SU-DHL-6 (cell line): ENCODE measurements at regions not wholly inside any gene's neighbourhood (a gene's known extent, or its start where the extent isn't known, plus 50 kb on each side); places are given as distances from the start of the nearest gene placed in this dataset.

ENCODE experiments used
- H2AFZ ChIP-seq: fragments of 200-600 bp; sonication (generic); 2 replicates; pipeline ENCODE4 v1.6.1; 2014; ENCODE audit warnings: low read depth, mild to moderate bottlenecking, moderate library complexity, mixed read lengths, antibody characterized with exemption, low read length; ENCODE audit not compliant: severe bottlenecking
- H3F3A ChIP-seq: fragments of 200-600 bp; shearing (Covaris generic); 2 replicates; pipeline ENCODE4 v1.6.0; 2016; ENCODE audit warnings: antibody characterized with exemption, mild to moderate bottlenecking; ENCODE audit not compliant: insufficient read depth
- H3K27ac ChIP-seq: fragments of 200-600 bp; sonication (generic); 2 replicates; pipeline ENCODE4 v1.5.1; 2016; ENCODE audit warnings: low read depth, mild to moderate bottlenecking, low read length, moderate library complexity, mixed read lengths
- H3K27me3 ChIP-seq: fragments of 200-600 bp; sonication (generic), shearing (Covaris generic); 2 replicates; pipeline ENCODE4 v1.6.0; 2014; ENCODE audit warnings: mild to moderate bottlenecking, low read length
- H3K36me3 ChIP-seq: fragments of 200-600 bp; sonication (generic); 2 replicates; pipeline ENCODE4 v1.6.1; 2014; ENCODE audit warnings: mild to moderate bottlenecking, low read length, mixed read lengths
- H3K4me2 ChIP-seq: fragments of 300-600, 200-600 bp; shearing (Covaris generic), sonication (generic); 2 replicates; pipeline ENCODE4 v1.6.0; 2014; ENCODE audit warnings: low read length, low read depth, mild to moderate bottlenecking; ENCODE audit not compliant: poor library complexity, severe bottlenecking
- H3K4me3 ChIP-seq: fragments of 200-600 bp; sonication (generic); 2 replicates; pipeline ENCODE4 v1.5.1; 2014; ENCODE audit warnings: antibody characterized with exemption, low read length, mild to moderate bottlenecking, mixed read lengths; ENCODE audit not compliant: insufficient read depth, poor library complexity, severe bottlenecking
- H3K79me2 ChIP-seq: fragments of 200-600 bp; sonication (generic); 2 replicates; pipeline ENCODE4 v1.6.1; 2014; ENCODE audit warnings: mild to moderate bottlenecking, low read length, moderate library complexity; ENCODE audit not compliant: insufficient read depth
- H3K9ac ChIP-seq: fragments of 200-600 bp; sonication (generic); 2 replicates; pipeline ENCODE4 v1.7.0; 2014; ENCODE audit warnings: mild to moderate bottlenecking, low read length
- H3K9me2 ChIP-seq: fragments of 200-600 bp; sonication (generic); replicated peaks from 2 replicates; pipeline ENCODE4 v1.6.1; 2014; ENCODE audit warnings: low read length; ENCODE audit not compliant: insufficient read depth
- H3K9me3 ChIP-seq: fragments of 200-600 bp; sonication (generic); 2 replicates; pipeline ENCODE4 v1.6.1; 2014; ENCODE audit warnings: low read length, mixed read lengths; ENCODE audit not compliant: insufficient read depth
- H4K20me1 ChIP-seq: fragments of 200-600 bp; sonication (generic); 2 replicates; pipeline ENCODE4 v1.6.1; 2014; ENCODE audit warnings: low read depth, mild to moderate bottlenecking, antibody characterized with exemption, low read length, moderate library complexity, mixed read lengths
- EZH2phosphoT487 ChIP-seq: fragments of 200-600 bp; sonication (generic), shearing (Covaris generic); conservative IDR thresholded peaks from 2 replicates; pipeline ENCODE4 v1.6.1; 2018; ENCODE audit warnings: mild to moderate bottlenecking, antibody characterized with exemption, low read length, moderate library complexity, mixed read lengths
- TF ChIP-seq, protein P1 (sequence below): fragments of 200-600 bp; sonication (generic); IDR thresholded peaks from one replicate; pipeline ENCODE4 v1.5.1; 2017; ENCODE audit warnings: antibody characterized with exemption, mild to moderate bottlenecking, low read length, moderate library complexity; ENCODE audit not compliant: insufficient read depth, poor library complexity, severe bottlenecking

DNA sequence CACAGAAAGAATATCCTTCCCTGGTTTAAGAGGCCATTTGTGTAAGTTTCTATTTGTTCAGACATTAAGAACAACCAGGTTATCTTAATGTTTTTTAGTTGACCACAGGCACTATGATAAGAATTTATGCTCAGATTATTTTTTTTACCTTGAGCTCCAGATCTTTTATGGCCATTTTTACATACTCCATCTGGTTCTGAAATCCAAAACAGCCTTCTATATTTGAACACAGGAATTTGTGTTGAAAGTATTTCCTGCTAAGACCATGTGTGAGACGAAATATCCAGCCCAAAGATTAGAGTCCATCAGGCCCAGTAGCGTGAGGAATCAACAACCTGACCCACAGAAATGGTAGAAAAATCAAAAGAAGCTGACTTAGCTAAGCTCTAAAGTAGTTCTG, 569.9 kb upstream of the FAT3 start:
- Histone ChIP-seq H3K27ac (no peak overlapping the region), H3K4me2 (no peak overlapping the region), H3K9me2 (no peaks in the 10 kb centered on the region), H2AFZ (no peak overlapping the region), H3K79me2 (no peaks in the 10 kb centered on the region), H3K36me3 (no peaks in the 10 kb centered on the region), H4K20me1 (no peaks in the 10 kb centered on the region), H3K9ac (no peak overlapping the region), H3K27me3 (no peaks in the 10 kb centered on the region), H3F3A (no peaks in the 10 kb centered on the region), H3K4me3 (no peak overlapping the region), H3K9me3 (no peaks in the 10 kb centered on the region)
- TF ChIP-seq, protein P1, sequence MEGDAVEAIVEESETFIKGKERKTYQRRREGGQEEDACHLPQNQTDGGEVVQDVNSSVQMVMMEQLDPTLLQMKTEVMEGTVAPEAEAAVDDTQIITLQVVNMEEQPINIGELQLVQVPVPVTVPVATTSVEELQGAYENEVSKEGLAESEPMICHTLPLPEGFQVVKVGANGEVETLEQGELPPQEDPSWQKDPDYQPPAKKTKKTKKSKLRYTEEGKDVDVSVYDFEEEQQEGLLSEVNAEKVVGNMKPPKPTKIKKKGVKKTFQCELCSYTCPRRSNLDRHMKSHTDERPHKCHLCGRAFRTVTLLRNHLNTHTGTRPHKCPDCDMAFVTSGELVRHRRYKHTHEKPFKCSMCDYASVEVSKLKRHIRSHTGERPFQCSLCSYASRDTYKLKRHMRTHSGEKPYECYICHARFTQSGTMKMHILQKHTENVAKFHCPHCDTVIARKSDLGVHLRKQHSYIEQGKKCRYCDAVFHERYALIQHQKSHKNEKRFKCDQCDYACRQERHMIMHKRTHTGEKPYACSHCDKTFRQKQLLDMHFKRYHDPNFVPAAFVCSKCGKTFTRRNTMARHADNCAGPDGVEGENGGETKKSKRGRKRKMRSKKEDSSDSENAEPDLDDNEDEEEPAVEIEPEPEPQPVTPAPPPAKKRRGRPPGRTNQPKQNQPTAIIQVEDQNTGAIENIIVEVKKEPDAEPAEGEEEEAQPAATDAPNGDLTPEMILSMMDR = no peak
- no peak for TF ChIP-seq EZH2phosphoT487

DNA sequence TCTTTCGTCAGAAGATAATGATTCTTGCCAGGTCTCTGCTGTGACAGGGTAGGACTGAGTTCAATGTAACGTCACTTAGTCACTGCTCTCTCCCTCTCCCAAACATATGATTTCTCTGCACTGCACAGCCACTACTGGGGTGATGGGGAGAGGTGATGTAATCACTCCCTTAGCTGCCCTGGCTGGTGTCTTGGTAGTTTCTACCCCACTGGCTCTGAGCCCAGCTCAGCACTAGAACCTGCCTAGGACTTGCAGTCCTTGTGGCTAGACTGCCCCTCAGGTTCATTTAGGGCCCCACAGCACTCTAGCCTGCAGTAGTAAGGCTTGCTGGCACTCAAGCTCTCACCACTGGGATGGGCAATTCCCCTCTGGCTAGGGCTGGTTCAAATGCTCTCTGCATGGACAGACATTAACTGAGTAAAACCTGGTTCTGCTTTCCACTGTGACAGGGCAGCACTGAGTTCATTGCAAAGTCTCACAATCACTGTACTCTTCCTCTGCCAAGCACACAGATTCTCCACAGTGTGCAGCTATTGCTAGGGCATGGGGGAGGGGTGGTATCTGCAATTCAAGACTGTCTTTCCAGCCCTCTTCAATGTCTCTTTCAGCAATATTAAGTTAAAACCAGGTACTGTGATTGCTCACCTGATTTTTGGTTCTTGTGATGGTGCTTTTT, 571.4 kb upstream of the FAT3 start:
- no peaks in the 10 kb centered on the region for H3K79me2 ChIP-seq
- H3K9me3 ChIP-seq = no peaks in the 10 kb centered on the region
- H3K4me2 ChIP-seq = no peak overlapping the region
- no peaks in the 10 kb centered on the region for H3K36me3 ChIP-seq
- no peak overlapping the region for H3K9ac ChIP-seq
- no peaks in the 10 kb centered on the region for H4K20me1 ChIP-seq
- H3K9me2 ChIP-seq = no peaks in the 10 kb centered on the region
- no peaks in the 10 kb centered on the region for H3K27me3 ChIP-seq
- no peak overlapping the region for H3K27ac ChIP-seq
- H3F3A ChIP-seq = no peaks in the 10 kb centered on the region
- TF ChIP-seq EZH2phosphoT487 = no peak
- TF ChIP-seq, protein P1 = no peak
- no peak overlapping the region for H2AFZ ChIP-seq
- H3K4me3 ChIP-seq = no peak overlapping the region

DNA sequence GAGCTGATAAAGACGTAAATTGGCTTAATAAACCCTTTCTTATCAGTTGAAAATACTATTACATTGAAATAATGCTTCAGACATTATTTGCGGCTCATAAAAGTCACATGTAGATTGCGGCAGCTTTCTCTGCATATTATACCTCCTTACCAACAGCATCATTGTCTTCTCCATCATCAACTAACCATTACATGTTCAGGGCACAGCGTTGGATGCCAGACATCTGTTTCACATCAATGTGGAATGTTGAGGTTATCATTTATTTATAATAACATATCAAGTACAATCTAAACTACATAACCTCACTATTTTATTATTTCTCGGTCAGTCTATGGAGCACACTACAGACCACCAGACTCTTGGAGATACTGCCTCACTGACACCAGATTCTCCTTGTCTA, 573.8 kb upstream of the FAT3 start:
- no peak for TF ChIP-seq EZH2phosphoT487
- TF ChIP-seq, protein P1 = no peak
- Histone ChIP-seq H3K4me3 (no peak overlapping the region), H3K79me2 (no peaks in the 10 kb centered on the region)

More for the DNA sequence above, 573.8 kb upstream of the FAT3 start:
- Histone ChIP-seq H3F3A (no peaks in the 10 kb centered on the region), H2AFZ (no peak overlapping the region), H4K20me1 (no peaks in the 10 kb centered on the region), H3K9ac (no peak overlapping the region), H3K4me2 (no peak overlapping the region), H3K27me3 (no peaks in the 10 kb centered on the region), H3K36me3 (no peaks in the 10 kb centered on the region), H3K9me2 (no peaks in the 10 kb centered on the region), H3K9me3 (no peaks in the 10 kb centered on the region), H3K27ac (no peak overlapping the region)
